Activated CD8-positive, alpha-beta memory T cell treated with anti-CD3 and anti-CD28 coated beads, Interleukin-2, amount 50 U/mL, for 24 hours (primary cell): ENCODE measurements at regions not wholly inside any gene's neighbourhood (a gene's known extent, or its start where the extent isn't known, plus 50 kb on each side); places are given as distances from the start of the nearest gene placed in this dataset.
"Not testable (repeated sequence)": the region's sequence is repeated elsewhere in the genome, so short reads cannot be mapped to it uniquely, and the experiment has no call there.

Experiments
- DNase-seq: peaks from one replicate; pipeline ENCODE4 v3.0.0-alpha.2; 2020; ENCODE audit errors: extremely low read depth

DNA sequence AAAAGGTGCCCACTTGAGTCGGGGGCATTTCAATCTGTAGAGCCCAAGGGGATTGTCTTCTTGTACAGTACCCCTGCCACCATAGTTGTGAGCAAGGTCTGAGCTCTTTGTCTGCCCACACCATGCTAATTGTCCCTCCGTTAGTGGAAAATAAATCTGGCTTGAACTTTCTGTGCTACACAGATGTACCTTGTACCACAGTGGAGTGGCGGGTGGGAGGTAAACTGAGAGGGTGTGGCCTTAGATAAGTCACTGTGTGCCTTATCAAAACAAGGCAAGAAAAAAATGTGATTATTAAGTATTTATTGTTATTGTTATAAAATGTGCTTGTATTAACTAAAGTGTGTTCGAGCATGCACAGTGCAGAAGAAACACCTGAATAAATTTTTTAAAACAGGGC, 242.9 kb upstream of the C2CD4B start:
- DNase-seq, result no peak

DNA sequence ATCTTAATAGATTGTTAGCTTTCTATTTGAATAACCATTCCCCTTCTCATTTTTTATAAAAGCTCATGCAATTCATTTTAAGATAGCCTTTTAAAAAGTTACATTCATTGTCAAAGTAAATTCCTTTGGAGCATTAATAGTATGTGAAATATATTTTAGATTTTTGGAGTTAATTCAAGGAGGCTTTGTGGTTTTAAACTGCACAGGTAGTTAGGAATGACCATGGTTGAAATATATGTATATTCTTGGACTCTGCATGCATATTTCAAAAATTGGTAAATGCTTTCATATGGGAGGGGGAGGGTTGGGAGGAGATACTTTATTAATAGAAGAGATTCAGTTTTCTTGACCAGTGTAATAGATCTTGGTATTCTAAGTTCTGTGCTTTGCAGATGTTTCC, 244.4 kb upstream of the C2CD4B start:
- no peak for DNase-seq

DNA sequence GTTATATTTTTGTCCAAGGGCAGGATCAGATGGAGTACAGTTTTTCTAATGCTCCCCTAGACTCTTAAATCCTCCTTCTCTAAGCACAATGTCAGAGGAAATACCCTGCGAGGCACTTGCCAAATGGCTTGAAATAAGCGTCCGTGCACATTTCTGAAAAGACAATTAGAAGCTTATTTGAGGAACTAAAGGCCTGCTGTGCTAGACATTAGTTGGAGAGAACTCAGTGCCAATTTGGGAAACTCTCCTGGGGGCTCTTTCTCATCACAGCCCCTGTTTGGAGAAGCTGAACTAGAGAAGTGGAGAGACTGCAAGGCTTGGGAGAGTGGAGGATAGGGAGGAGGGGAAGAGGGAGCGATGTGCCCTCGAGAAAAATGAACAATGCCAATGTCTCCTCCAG, 247.6 kb upstream of the C2CD4B start:
- no peak for DNase-seq

DNA sequence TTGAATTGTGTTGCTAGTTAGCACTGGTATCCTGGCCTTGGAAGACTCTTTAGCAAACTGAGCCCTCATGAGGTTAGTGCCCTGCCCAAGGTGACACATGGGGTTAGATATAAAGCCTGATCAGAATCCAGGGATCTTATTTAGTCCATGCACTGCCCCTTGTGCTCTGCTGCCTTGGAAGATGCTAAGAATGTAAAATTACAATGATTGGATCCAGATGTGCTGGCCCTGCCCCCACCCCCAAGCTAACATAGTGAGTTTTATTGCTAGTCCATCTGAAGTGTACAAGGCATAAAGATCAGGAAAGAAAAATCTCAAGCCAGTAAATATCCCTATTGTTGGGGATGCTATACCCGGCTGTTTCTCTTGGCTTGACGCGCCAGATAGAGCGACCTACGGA, 248.1 kb upstream of the C2CD4B start:
- no peak for DNase-seq

DNA sequence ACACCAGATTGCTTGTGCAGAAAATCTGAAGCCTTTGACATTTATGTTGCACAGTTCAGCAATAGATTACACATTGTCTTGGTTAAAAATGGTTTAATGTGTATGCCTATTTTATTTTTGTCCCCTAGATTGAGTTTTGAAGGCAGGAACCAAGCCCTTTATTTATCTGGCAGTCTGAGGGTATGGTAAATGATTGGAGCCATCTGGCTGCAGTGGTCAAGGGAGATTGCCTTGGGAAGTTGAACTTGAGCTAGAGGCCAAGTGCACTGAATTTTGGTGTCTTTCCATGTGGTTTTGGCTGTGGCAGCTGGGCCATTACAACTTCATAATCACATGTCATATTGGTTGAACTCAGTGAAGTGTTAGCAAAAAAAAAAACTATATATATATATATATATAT, 248.7 kb upstream of the C2CD4B start:
- no peak for DNase-seq

DNA sequence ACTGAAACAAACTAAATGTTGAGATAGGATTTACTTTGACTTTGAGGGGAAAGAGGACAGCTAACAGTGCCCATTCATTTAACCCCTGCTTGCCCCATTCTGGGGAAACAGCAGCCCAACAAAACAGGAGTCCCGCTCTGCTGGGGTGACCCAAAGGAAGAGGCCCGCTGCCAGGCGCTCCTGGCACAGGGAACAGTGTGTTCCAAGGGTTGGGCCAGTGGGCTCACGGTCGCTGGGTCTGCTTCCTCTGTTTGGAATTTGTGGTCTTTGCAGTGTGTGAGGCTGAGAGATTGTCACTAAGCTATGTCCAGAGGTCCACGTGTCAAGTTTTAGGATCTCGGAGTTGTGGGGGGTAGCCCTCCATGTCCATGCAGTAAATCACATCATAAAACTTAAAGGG, 250.4 kb upstream of the C2CD4B start:
- no peak for DNase-seq

DNA sequence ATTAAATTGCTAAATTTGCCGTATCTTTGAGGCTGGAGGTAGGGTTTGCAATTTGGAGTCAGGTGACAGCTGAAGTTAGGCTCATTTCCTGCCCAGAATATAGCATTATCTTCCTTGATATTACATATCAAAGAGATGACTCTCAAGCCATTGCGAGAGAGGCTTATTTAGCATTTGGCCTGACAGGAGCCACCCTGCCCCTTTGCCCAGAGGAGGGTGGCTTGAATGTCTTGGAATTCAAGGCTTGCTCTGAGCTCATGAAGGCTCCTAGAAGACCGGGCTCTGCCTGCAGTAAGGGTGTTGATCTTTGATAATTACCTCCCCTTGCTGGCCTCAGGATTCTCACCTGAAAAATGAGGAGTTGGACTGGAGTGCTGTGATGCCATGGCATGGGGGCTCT, 251.4 kb upstream of the C2CD4B start:
- DNase-seq, result no peak

DNA sequence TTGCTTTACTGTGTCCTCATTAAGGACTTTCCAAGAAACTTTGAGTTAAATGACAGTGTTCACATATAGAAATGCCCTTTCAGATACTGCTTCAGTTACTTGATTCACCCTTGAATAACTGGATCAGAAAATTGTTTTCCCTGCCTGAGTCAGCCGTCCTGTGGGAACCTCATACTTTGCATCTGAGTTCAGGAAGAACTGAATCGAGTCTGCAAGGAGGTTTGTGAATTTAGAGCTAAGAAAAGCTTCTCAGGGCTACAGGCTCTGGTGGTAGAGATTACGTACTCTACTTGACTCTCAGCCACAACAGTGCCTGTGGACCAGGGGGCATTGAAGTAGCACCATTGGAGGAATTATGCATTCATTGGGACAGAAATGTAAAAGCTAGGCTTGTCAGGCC, 252.4 kb upstream of the C2CD4B start:
- no peak for DNase-seq

DNA sequence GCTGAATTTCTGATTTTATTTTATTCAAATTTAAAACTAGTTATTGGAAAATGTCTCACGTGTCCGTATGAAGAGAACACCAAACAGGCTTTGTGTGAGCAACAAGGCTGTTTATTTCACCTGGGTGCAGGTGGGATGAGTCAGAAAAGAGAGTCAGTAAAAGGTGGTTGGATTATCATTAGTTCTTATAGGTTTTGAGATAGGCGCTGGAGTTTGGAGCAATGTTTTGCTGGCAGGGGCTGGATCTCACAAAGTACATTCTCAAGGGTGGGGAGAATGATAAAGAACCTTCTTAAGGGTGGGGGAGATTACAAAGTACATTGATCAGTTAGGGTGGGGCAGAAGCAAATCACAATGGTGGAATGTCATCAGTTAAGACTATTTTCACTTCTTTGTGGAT, 253.4 kb upstream of the C2CD4B start:
- DNase-seq, result not testable (repeated sequence)

DNA sequence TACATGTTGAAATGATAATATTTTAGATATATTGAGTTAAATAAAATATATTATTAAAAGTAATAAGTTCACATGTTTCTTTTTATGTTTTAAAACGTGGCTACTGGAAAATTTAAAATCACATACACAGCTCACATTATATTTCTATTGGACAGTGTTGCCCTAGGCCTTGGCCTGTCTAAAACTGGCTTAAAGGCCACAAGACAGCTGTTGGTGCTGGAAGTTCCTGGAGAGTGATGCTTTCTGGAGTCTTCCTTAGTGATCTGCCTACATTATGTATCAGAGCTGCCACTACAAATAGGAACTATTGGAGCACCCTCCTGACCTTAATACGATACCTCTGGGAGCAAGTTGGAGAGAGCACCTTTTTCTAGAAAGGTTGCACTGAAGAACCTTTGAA, 254.1 kb upstream of the C2CD4B start:
- no peak for DNase-seq

DNA sequence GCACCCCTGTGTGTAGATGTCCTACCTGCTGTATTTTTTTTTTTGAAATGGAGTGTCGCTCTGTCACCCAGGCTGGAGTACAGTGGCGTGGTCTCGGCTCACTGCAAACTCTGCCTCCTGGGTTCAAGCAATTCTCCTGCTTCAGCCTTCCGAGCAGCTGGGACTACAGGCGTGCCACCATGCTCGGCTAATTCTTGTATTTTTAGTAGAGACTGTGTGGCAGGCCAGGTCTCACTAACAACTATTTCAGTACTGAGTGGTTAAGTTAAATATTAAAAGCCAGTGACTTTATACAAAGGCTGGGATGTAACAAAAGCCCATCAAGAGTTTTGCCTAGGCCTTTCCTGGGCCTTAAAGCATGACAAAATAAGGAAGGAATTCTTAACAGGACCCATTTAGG, 255.3 kb upstream of the C2CD4B start:
- DNase-seq, result not testable (repeated sequence)

DNA sequence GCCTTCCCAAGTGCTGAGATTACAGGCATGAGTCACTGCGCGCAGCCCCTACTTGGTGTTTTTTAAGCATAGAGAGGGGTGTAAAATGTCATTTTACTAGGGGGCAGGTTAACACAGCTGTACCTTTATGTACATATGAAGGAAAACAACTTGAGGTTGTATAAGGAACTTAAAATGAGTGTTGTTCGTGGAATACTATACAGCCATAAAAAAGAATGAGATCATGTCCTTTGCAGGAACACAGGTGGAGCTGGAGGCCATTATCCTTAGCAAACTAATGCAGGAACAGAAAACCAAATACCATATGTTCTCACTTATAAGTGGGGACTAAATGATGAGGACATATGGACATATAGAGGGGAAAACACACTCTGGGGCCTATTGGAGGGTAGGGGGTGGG, 256.2 kb upstream of the C2CD4B start:
- DNase-seq, result no peak

DNA sequence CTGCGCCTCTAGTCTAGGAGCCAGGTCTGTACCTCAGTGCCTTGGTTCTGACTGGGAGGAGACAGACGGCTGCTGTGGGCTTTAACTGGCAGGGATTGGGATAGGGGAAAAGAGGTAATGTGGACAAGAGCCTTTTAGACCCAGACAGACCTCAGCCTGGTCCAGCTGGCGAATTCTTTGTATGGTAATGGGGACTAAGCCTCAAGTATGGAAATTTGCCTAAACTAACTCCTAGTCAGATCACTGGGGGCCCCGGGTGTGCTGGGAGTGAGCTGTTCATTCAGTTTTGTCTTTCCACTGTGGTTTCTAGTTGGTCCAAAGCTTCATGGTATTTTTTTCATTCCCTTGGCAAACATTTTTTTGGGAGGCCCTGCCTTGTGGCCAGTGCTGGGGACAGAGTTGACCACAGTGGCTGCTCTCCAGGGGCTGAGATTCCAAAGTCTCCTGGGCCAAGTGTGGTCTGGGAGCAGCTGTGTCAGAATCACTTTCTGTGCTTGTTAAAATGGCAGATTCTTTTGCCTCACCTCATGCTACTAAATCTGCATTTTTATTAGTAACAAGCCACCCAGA, 261.4 kb upstream of the C2CD4B start:
- DNase-seq, result no peak

DNA sequence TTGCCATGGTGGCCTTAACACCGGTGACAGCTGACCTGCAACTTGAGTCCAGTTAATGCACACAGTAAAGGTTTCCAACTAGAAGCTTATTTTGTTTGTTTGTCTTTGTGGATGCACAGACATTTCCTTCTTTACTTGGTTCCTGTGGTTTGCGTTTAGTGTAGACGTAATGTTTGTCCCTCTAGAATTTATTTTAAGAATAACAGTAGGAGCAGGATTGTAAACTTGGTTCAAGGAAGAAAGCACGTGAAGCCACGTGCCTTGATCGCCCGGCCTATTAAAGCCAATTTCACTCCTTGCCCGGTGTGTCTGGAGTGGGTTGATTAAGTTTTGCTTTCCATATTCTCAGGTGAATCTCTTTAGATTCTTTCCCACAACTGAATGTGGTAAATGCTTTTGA, 263.2 kb upstream of the C2CD4B start:
- DNase-seq, result no peak

DNA sequence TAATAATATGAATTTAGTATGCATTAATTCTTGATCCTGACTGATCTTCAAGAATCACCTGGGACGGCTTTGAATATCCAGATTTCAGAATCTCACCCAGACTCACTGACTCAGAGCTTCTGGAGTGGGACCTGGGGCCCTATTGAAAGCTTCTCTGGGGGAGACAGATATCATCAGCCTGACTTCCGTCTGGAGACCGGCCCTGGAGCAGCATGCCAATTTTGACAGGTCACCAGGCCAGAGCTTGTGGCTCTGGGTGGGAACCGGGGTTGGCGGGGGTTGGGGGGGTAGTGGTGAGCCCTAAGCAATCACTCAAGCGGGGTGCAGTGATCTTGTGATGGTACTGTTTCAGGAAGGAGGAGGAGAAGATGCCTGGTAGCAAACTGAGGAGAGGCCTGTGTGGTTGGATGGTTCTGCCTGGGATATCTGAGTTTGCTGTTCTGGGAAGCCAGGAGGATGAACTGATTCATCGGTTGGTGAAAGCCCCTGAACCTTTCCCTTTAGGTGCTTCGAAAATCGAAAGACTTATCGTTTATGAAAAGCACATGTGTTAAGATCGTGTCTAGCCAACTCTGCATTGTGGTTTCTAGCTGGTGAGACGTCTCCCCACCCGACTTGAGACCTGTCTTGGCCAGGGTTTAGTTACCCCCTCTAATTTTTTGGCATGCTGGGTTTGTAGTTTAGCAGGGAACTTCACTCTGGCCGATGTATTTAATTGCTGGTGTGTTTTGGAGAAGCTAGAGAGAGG, 263.9 kb upstream of the C2CD4B start:
- no peak for DNase-seq

DNA sequence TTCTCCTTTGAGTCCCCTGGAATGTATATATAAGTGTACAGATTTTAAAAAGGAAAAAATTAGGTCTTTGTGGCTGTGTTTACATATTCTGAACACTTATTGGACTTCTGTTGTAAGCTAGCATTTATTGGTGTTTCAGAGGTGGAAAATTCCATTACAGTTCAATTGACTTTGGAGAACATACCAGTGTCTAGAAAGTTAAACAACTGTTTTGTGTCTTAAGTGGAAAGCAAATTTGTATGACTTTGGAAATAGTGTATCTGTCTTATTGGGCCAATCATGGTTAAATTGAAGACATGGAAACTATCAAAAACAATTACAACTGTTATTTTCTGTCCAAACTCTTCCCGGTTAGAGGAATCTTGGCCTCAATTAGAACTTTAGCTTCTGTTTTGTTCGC, 265.0 kb upstream of the C2CD4B start:
- DNase-seq, result no peak

DNA sequence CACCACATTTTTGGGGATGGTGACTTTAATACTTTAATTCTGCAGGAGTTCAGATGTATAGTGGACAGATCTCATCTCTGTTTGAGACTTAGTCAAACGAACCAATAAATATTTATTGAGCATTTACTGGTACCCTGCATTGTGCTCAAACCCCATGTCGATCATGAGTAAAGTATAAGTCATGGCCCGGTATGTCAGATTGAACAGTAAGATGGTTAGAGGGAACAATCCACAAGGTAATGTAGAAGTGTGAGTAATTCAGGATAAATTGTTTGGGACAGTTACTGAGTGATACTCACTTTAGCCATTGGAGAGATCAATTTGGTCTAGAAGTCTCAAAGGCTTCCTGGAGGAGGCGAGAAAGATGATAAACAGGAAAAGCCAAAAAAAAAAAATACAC, 265.5 kb upstream of the C2CD4B start:
- no peak for DNase-seq

DNA sequence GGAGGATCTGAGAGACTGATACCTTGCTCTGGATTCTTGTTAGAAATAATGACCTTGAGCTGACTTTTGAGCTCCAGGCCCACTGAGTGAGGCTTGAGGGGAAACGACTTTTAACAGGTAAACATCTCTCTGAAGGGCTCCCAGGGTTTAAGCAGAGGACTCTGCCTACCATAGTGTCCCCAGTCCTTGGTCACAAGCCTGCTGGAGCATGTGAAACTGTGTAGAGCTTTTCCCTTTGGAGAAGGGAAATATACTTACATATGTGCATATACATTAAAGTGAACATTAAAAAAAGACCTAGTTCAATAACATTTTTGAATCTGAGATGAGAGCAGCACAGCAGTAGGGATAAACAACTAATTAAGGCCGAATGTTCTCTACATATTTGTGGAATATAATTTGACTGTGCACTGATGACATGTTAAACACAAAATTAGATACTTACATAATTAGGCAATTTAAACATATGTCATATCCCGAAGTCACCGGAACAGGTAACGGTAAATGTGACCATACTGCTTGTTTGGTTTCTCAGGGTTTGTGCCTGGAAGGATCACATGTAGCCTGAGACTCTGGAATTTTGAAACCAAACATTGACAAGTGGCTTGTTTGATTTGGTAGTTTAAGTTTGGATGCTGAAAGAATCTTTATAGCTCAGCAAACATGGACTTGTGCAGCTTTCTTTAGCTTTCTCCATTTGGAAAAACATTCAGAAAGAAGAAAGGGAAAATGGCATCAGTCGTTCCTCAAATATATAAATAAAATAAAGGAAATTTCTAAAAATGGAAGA, 266.1 kb upstream of the C2CD4B start:
- no peak for DNase-seq

DNA sequence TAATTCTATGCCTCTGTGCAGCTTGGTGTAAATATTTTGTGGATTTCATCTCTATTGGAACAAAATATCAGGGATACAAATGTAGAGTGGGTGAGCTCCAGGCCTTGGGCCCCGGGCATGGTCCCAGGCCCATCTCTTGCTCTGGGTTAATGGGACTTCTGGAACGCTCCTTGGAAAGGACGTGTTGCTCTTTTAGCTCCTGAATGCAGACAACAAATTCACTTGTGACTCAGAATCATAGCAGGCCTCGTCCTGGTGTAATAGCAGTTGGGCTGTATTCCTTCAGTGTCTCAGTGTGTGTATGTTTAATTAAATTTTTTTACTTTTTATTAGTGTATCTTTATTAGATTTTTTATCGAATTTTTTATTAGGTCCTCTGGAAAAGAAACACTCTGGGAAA, 266.7 kb upstream of the C2CD4B start:
- no peak for DNase-seq

DNA sequence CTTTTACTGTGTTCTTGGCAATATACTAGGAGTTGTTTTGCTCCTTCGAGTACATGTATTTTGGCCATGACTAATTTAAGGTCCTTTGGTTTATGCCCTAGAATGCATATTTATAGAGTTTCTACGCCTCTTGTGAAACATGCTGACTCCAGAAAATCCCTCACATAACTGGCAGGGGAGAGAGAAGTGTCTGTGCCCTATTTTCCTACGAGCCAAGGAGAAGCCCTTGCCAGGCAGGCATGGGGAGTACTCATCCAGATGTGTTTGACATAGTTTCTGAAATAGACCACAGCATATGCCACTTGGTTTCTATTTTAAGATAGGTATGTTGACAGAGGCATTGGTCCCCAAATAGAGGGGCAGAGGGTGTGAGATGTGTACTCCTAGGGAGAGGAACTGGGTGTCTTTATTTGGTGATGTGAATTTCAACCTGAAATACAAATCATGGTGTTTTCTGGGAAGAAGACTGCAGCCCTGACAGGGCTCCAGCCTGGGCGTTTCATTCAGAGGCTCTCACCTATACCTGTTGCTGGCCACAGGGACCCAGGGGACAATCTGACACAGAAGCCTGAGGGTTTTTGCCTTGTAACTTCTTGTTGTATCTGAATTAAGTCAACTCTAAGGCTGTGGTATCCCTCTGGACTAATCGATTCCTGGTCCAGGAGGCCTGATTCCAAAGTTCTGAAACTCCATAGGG, 267.8 kb upstream of the C2CD4B start:
- DNase-seq, result no peak

DNA sequence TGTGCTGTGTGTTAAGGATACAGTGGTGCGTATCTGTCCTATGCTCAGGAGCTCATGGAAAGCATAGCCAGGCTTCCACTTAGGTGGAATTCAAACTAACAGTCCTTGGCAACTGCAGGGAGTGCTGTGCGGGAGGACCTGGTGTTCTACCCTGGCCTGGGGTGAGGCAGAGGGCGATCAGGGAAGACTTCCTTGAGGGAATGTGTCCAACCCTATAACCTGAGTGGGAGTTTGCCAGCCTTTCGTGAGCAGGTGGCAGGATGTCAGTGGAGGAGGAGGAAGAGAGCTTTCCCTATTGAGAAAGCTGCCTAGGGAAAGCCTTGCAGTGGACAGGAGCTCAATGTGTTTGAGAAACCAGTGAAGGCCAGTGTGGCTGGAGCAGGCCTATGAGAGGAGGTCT, 271.1 kb upstream of the C2CD4B start:
- DNase-seq, result no peak

DNA sequence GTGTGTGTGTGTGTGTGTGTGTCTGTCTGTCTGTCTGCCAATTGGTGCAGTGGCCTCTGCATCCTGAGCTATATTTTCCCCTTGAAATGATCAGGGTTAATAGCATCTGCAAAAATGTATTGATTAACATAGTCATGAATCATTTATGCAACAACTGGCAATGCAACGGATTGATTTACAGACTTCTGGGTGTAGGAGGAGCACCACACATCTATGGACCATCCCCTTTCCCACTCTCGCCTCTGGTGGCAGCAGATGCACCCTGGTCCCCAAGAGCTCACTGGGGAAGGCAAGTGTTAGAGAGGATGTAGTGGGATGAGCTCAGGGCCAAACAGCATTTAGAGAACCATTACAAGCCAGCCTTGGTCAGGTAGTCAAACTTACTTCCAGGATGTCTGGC, 272.7 kb upstream of the C2CD4B start:
- DNase-seq, result no peak
